ENCODE measurements at regions not wholly inside any gene's neighbourhood (a gene's known extent, or its start where the extent isn't known, plus 50 kb on each side); places are given as distances from the start of the nearest gene placed in this dataset.

DNA sequence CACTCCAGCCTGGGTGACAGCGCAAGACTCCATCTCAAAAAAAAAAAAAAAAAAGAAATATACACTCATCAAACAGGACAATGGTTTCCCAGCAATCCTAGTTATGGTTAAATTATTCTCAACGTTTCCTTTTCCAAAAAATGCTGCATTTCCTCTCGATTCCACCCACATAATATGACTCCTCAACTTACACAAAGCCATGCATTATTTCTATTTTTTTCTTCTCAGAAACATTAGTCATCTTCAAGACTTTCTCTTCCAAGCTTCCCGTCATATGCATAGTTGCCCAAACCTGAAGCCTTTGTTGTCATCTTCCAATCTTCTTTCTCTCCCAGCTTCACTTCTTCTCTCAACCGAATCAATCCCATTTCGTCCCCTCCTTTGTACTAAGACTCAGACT lies 61.4 kb upstream of the RANBP6 start:
- no peaks in the 10 kb centered on the region for H3K36me3 ChIP-seq (ENCODE audit: insufficient read depth, low read length)
- H3K9ac ChIP-seq (ENCODE audit: low read length), result no peak overlapping the region
- H3K79me2 ChIP-seq (replicated peaks; ENCODE audit: insufficient read depth, low read length), result no peaks in the 10 kb centered on the region
- H3K9me3 ChIP-seq (ENCODE audit: low read length), result no peaks in the 10 kb centered on the region
- no peak overlapping the region for H2AFZ ChIP-seq (ENCODE audit: low read depth, low read length)
- TF ChIP-seq SMC3 (conservative IDR thresholded peaks at IDR 0.05; ENCODE audit: poor library complexity) (no peak), EZH2 (IDR thresholded peaks at IDR 0.05; ENCODE audit: borderline replicate concordance, insufficient read depth, low read length, poor library complexity, severe bottlenecking) (no peak), POLR2AphosphoS5 (IDR thresholded peaks at IDR 0.05) (no peak), TAF1 (IDR thresholded peaks at IDR 0.05; ENCODE audit: low read depth) (no peak), EP300 (conservative IDR thresholded peaks at IDR 0.05; ENCODE audit: poor library complexity, severe bottlenecking) (no peak), MXI1 (conservative IDR thresholded peaks at IDR 0.05; ENCODE audit: poor library complexity, severe bottlenecking) (no peak)
- TF ChIP-seq, protein P1, sequence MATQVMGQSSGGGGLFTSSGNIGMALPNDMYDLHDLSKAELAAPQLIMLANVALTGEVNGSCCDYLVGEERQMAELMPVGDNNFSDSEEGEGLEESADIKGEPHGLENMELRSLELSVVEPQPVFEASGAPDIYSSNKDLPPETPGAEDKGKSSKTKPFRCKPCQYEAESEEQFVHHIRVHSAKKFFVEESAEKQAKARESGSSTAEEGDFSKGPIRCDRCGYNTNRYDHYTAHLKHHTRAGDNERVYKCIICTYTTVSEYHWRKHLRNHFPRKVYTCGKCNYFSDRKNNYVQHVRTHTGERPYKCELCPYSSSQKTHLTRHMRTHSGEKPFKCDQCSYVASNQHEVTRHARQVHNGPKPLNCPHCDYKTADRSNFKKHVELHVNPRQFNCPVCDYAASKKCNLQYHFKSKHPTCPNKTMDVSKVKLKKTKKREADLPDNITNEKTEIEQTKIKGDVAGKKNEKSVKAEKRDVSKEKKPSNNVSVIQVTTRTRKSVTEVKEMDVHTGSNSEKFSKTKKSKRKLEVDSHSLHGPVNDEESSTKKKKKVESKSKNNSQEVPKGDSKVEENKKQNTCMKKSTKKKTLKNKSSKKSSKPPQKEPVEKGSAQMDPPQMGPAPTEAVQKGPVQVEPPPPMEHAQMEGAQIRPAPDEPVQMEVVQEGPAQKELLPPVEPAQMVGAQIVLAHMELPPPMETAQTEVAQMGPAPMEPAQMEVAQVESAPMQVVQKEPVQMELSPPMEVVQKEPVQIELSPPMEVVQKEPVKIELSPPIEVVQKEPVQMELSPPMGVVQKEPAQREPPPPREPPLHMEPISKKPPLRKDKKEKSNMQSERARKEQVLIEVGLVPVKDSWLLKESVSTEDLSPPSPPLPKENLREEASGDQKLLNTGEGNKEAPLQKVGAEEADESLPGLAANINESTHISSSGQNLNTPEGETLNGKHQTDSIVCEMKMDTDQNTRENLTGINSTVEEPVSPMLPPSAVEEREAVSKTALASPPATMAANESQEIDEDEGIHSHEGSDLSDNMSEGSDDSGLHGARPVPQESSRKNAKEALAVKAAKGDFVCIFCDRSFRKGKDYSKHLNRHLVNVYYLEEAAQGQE (IDR thresholded peaks at IDR 0.05; ENCODE audit: borderline replicate concordance), result no peak
- TF ChIP-seq, protein P2, sequence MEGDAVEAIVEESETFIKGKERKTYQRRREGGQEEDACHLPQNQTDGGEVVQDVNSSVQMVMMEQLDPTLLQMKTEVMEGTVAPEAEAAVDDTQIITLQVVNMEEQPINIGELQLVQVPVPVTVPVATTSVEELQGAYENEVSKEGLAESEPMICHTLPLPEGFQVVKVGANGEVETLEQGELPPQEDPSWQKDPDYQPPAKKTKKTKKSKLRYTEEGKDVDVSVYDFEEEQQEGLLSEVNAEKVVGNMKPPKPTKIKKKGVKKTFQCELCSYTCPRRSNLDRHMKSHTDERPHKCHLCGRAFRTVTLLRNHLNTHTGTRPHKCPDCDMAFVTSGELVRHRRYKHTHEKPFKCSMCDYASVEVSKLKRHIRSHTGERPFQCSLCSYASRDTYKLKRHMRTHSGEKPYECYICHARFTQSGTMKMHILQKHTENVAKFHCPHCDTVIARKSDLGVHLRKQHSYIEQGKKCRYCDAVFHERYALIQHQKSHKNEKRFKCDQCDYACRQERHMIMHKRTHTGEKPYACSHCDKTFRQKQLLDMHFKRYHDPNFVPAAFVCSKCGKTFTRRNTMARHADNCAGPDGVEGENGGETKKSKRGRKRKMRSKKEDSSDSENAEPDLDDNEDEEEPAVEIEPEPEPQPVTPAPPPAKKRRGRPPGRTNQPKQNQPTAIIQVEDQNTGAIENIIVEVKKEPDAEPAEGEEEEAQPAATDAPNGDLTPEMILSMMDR (IDR thresholded peaks at IDR 0.05; ENCODE audit: poor library complexity, severe bottlenecking), result no peak
- no peaks in the 10 kb centered on the region for H3K9me2 ChIP-seq (ENCODE audit: insufficient read depth, low read length)
- H3K27me3 ChIP-seq (ENCODE audit: insufficient read depth, low read depth, low read length), result no peaks in the 10 kb centered on the region
- H3F3A ChIP-seq (ENCODE audit: insufficient read depth, low read length, poor library complexity, severe bottlenecking), result no peaks in the 10 kb centered on the region
- H4K20me1 ChIP-seq (ENCODE audit: insufficient read depth), result no peaks in the 10 kb centered on the region
- no peak overlapping the region for H3K4me3 ChIP-seq (ENCODE audit: low read length)
- no peak overlapping the region for H3K27ac ChIP-seq (ENCODE audit: low read length)
- no peak overlapping the region for H3K4me2 ChIP-seq (ENCODE audit: low read length)

DNA sequence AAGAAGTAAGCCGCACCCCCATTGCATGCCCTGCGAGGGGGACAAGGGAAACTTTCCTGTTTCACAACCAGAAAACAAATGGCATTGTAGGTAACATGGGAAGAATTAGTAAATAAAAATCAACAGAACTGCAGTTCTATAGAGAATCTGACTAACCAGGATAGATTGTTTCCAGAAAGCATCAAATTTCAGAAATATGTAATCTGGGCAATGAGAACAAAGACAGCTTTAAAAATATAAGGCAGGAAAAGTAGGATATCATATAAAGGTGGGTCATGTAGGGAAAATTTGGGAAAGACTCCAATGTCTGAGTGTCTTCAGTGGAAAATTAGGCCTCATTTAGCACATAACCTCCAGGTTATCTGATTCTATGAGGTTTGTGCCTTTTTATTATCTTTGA lies 58.3 kb upstream of the RANBP6 start:
- Histone ChIP-seq H3K36me3 (ENCODE audit: insufficient read depth, low read length) (no peaks in the 10 kb centered on the region), H4K20me1 (ENCODE audit: insufficient read depth) (no peaks in the 10 kb centered on the region), H3K4me2 (ENCODE audit: low read length) (no peak overlapping the region), H3K9me3 (ENCODE audit: low read length) (no peaks in the 10 kb centered on the region), H3K27me3 (ENCODE audit: insufficient read depth, low read depth, low read length) (no peaks in the 10 kb centered on the region), H3F3A (ENCODE audit: insufficient read depth, low read length, poor library complexity, severe bottlenecking) (no peaks in the 10 kb centered on the region), H3K27ac (ENCODE audit: low read length) (no peak overlapping the region), H2AFZ (ENCODE audit: low read depth, low read length) (no peak overlapping the region), H3K9ac (ENCODE audit: low read length) (no peak overlapping the region), H3K4me3 (ENCODE audit: low read length) (no peak overlapping the region), H3K9me2 (ENCODE audit: insufficient read depth, low read length) (no peaks in the 10 kb centered on the region), H3K79me2 (replicated peaks; ENCODE audit: insufficient read depth, low read length) (no peaks in the 10 kb centered on the region)
- no peak for TF ChIP-seq EP300 (conservative IDR thresholded peaks at IDR 0.05; ENCODE audit: poor library complexity, severe bottlenecking)
- TF ChIP-seq RAD21 (conservative IDR thresholded peaks at IDR 0.05), result no peak
- TF ChIP-seq, protein P2 (IDR thresholded peaks at IDR 0.05; ENCODE audit: poor library complexity, severe bottlenecking), result no peak
- TF ChIP-seq SMC3 (conservative IDR thresholded peaks at IDR 0.05; ENCODE audit: poor library complexity), result no peak
- TF ChIP-seq POLR2AphosphoS5 (IDR thresholded peaks at IDR 0.05), result no peak
- TF ChIP-seq, protein P1 (IDR thresholded peaks at IDR 0.05; ENCODE audit: borderline replicate concordance), result no peak
- no peak for TF ChIP-seq MXI1 (conservative IDR thresholded peaks at IDR 0.05; ENCODE audit: poor library complexity, severe bottlenecking)
- TF ChIP-seq TAF1 (IDR thresholded peaks at IDR 0.05; ENCODE audit: low read depth), result no peak
- TF ChIP-seq EZH2 (IDR thresholded peaks at IDR 0.05; ENCODE audit: borderline replicate concordance, insufficient read depth, low read length, poor library complexity, severe bottlenecking), result no peak
